HEK293 (cell line): ENCODE measurements at regions not wholly inside any gene's neighbourhood (a gene's known extent, or its start where the extent isn't known, plus 50 kb on each side); places are given as distances from the start of the nearest gene placed in this dataset.

Experiments
- CTCF ChIA-PET: fragments of 350-600 bp; formaldehyde crosslinking; extraction: SDS; loops from one replicate; lab custom pipeline; 2021; ENCODE audit warnings: antibody characterized with exemption; lab: Yijun Ruan, JAX
- POLR2A ChIA-PET: fragments of 300-600 bp; formaldehyde crosslinking; extraction: SDS; loops from one replicate; lab custom pipeline; 2020; ENCODE audit warnings: antibody characterized with exemption, inconsistent platforms; lab: Yijun Ruan, JAX
- H3K27ac ChIP-seq: fragments of 200-500 bp; sonication (Bioruptor generic); 2 replicates; pipeline ENCODE4 v1.5.1; 2014; ENCODE audit warnings: low read depth, low read length, control low read depth, inconsistent platforms; ENCODE audit errors: extremely low read depth
- H3K36me3 ChIP-seq, 2 experiments: fragments of 200-500 bp in 1 of 2; sonication (Bioruptor generic) in 1 of 2; 1 replicate in 1 of 2; 2 replicates in 1 of 2; pipeline ENCODE4 v1.5.1; 2014 to 2017; ENCODE audit warnings: inconsistent platforms in 2 of 2, low read length in 2 of 2; ENCODE audit not compliant: control insufficient read depth in 2 of 2, insufficient read depth in 1 of 2
- H3K4me1 ChIP-seq: fragments of 200-500 bp; sonication (Bioruptor generic); 2 replicates; pipeline ENCODE4 v1.5.1; 2014; ENCODE audit warnings: mild to moderate bottlenecking, low read length, inconsistent platforms; ENCODE audit not compliant: control insufficient read depth, insufficient read depth
- H3K4me3 ChIP-seq: 2 replicates; pipeline ENCODE4 v1.5.1; 2011; ENCODE audit warnings: low read depth, mild to moderate bottlenecking, control low read depth, low read length, moderate library complexity
- H3K9me3 ChIP-seq: fragments of 200-500 bp; sonication (Bioruptor generic); 2 replicates; pipeline ENCODE4 v1.5.1; 2014; ENCODE audit warnings: low read depth, low read length, inconsistent platforms; ENCODE audit not compliant: control insufficient read depth, insufficient read depth
- BCL6B ChIP-seq: fragments of 450-650 bp; formaldehyde crosslinking; IDR thresholded peaks from 2 replicates; pipeline ENCODE4 v1.5.1; 2017; ENCODE audit warnings: missing biosample characterization, missing genetic modification characterization
- GLI4 ChIP-seq: fragments of 450-650 bp; formaldehyde crosslinking; IDR thresholded peaks from 2 replicates; pipeline ENCODE4 v1.5.1; 2016; ENCODE audit warnings: missing biosample characterization, missing genetic modification characterization
- PRDM10 ChIP-seq: fragments of 450-650 bp; formaldehyde crosslinking; IDR thresholded peaks from 2 replicates; pipeline ENCODE4 v1.5.1; 2016; ENCODE audit warnings: missing biosample characterization, missing genetic modification characterization
- PRDM6 ChIP-seq: fragments of 450-650 bp; formaldehyde crosslinking; IDR thresholded peaks from 2 replicates; pipeline ENCODE4 v1.5.1; 2017; ENCODE audit warnings: missing biosample characterization, missing genetic modification characterization
- TCF7L2 ChIP-seq: IDR thresholded peaks from 2 replicates; pipeline ENCODE4 v1.6.1; 2011; ENCODE audit warnings: low read depth, mild to moderate bottlenecking, inconsistent platforms, low read length, moderate library complexity, borderline replicate concordance
- YY2 ChIP-seq: fragments of 450-650 bp; formaldehyde crosslinking; IDR thresholded peaks from 2 replicates; pipeline ENCODE4 v1.5.1; 2016; ENCODE audit warnings: missing biosample characterization, missing genetic modification characterization
- ZBTB7A ChIP-seq: fragments of 450-650 bp; formaldehyde crosslinking; IDR thresholded peaks from 2 replicates; pipeline ENCODE4 v1.5.1; 2016; ENCODE audit warnings: low read depth, missing biosample characterization, missing genetic modification characterization
- ZFHX2 ChIP-seq: fragments of 450-650 bp; formaldehyde crosslinking; conservative IDR thresholded peaks from 2 replicates; pipeline ENCODE4 v1.5.1; 2016; ENCODE audit warnings: missing biosample characterization, missing genetic modification characterization
- ZIC2 ChIP-seq: fragments of 450-650 bp; formaldehyde crosslinking; IDR thresholded peaks from 2 replicates; pipeline ENCODE4 v1.5.1; 2016; ENCODE audit warnings: missing biosample characterization, missing genetic modification characterization
- ZNF488 ChIP-seq: fragments of 450-650 bp; formaldehyde crosslinking; IDR thresholded peaks from 2 replicates; pipeline ENCODE4 v1.5.1; 2016; ENCODE audit warnings: missing biosample characterization, missing genetic modification characterization
- ZNF544 ChIP-seq: fragments of 450-650 bp; formaldehyde crosslinking; IDR thresholded peaks from 2 replicates; pipeline ENCODE4 v1.5.0; 2017; ENCODE audit warnings: missing biosample characterization, missing genetic modification characterization
- ZNF701 ChIP-seq: fragments of 450-650 bp; formaldehyde crosslinking; IDR thresholded peaks from 2 replicates; pipeline ENCODE4 v1.5.1; 2016; ENCODE audit warnings: missing biosample characterization, missing genetic modification characterization

- TF ChIP-seq YY2 (tag by site-specific recombination): no peak
- no peak for TF ChIP-seq ZNF544 (tag by site-specific recombination)
- TF ChIP-seq BCL6B (tag by site-specific recombination): no peak
- TF ChIP-seq GLI4 (tag by site-specific recombination): 0 out of 2 replicates have a peak, but pooled peaks have one; percentile 47
- TF ChIP-seq PRDM6: no peak
- no peak for TF ChIP-seq ZNF701
- TF ChIP-seq, all 188 proteins: peak for 2
Observed at GRCh38 chr22:27679693-27680488, 121.7 kb downstream of the MN1 start (continued).

- Histone ChIP-seq H3K36me3 (no peaks in the 10 kb centered on the region), H3K4me3 (no peak overlapping the region), H3K4me1 (no peaks in the 10 kb centered on the region), H3K27ac (no peak overlapping the region), H3K9me3 (no peaks in the 10 kb centered on the region)
- POLR2A ChIA-PET: no interaction called here
- CTCF ChIA-PET: interaction anchor here (0.6 to 3.2 kb wide), 4 partner anchors 15 to 274 kb away, joined by 3 to 10 read pairs (median 5); no protein-coding TSS in a partner anchor
- TF ChIP-seq ZIC2 (tag by site-specific recombination): 0 out of 2 replicates have a peak, but pooled peaks have one; percentile 7
- no peak for TF ChIP-seq ZNF488 (tag by site-specific recombination)
Observed at GRCh38 chr22:27680636-27681035, 120.9 kb downstream of the MN1 start.

GRCh38 chr22:27681037-27681436 lies 120.5 kb downstream of the MN1 start:
- Histone ChIP-seq H3K36me3 (no peaks in the 10 kb centered on the region), H3K4me1 (no peaks in the 10 kb centered on the region), H3K27ac (no peak overlapping the region), H3K9me3 (no peaks in the 10 kb centered on the region), H3K4me3 (no peak overlapping the region)
- ChIA-PET CTCF (interaction anchor here (0.6 to 3.2 kb wide), 9 partner anchors 9 to 419 kb away, joined by 3 to 10 read pairs (median 4); no protein-coding TSS in a partner anchor), POLR2A (no interaction called here)
- TF ChIP-seq ZFHX2 (0 out of 2 replicates have a peak, but pooled peaks have one; percentile 15), PRDM10 (tag by site-specific recombination) (no peak), ZBTB7A (tag by site-specific recombination) (no peak), TCF7L2 (no peak)
